ENCODE measurements at regions not wholly inside any gene's neighbourhood (a gene's known extent, or its start where the extent isn't known, plus 50 kb on each side); places are given as distances from the start of the nearest gene placed in this dataset.

DNA sequence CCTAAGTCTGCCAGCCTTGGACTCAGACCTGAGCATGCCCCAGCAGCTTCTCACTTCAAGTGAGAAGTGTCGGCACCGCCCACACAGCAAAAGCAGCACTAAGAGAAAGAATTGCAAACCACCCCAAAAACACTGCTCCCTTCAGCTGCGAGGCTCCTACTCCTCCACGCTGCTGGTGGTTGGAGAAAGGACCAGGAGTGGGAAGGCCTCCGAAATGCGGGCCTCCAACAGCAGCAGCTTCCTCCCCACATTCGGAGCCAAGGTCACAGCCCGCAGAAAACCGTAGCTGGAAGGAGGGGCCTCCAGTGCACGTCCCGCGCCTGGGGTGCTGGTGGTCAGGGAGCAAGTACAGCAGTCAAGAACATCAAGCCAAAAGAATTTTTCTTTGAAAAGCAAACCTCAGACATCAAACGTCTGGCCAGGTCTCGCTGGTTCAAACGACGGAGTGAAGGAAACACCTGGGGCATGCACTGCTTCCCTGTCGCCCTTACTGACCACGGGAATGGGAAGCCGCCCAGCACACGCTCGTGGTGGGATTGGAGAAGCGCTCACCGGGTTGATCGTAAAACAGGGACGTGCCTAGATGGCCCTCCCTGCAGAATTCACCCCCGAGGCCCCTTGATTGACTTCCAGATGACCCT lies 185.6 kb upstream of the CST7 start:
- TF ChIP-seq SUZ12 (IDR thresholded peaks at IDR 0.05; ENCODE audit: extremely low read depth, insufficient read depth, insufficient read length) = no peak
- TF ChIP-seq YY1 (IDR thresholded peaks at IDR 0.05; ENCODE audit: insufficient read depth, insufficient read length) = no peak
- no peak for TF ChIP-seq ZNF274 (IDR thresholded peaks at IDR 0.05; ENCODE audit: low read depth, low read length)
- Histone ChIP-seq H3K27me3 (ENCODE audit: insufficient read depth, insufficient read length) (peaks cover 4% of the 10 kb centered on the region), H3K36me3 (ENCODE audit: insufficient read depth, insufficient read length, low read length) (no peaks in the 10 kb centered on the region), H3K9ac (ENCODE audit: insufficient read length, low read depth) (no peak overlapping the region), H3K9me3 (ENCODE audit: insufficient read depth, low read length) (no peaks in the 10 kb centered on the region), H3K4me1 (ENCODE audit: insufficient read depth, insufficient read length) (peaks cover 2% of the 10 kb centered on the region), H3K4me3 (ENCODE audit: insufficient read length, low read depth) (no peak overlapping the region)
- no peak for DNase-seq (ENCODE audit: low read depth, low spot score)

DNA sequence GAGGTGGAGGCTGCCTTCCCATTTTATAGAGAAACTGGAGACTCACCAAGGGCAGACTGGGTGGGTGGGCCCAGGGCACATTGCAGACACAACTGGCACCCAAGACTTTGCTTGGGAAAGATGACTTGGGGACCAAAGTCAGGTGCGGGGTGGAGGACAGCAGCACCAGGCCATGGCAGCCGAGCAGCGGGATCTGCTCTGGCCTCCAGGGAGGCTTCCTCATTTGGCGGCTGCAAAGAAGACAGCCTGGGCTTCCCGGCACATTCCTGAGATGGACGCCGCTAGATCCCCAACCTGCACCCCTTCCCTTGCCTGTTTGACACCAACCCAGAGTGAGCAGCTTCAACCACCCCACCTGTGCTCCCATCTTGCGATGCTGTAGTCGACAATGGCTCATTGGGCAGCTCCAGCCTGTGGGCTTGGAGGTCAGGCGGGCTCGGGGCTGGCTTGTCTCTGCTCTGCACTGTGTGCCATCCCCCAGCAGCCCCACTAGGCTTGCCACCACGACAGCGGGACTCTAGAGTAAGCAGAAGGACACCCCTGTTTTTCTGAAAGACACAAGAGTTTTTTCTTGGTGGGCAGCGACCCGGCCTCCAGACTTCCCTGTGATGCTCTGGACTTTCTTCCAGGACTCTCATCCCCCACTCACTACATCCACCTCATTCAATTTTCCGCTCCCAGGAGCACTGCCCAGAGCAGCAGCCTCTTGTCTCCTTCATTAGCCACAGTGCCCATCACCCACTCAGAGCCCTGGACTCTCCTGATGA lies 184.9 kb upstream of the CST7 start:
- Histone ChIP-seq H3K4me1 (ENCODE audit: insufficient read depth, insufficient read length) (peaks cover 2% of the 10 kb centered on the region), H3K9ac (ENCODE audit: insufficient read length, low read depth) (no peak overlapping the region), H3K4me3 (ENCODE audit: insufficient read length, low read depth) (no peak overlapping the region), H3K27me3 (ENCODE audit: insufficient read depth, insufficient read length) (peaks cover 4% of the 10 kb centered on the region), H3K36me3 (ENCODE audit: insufficient read depth, insufficient read length, low read length) (no peaks in the 10 kb centered on the region), H3K9me3 (ENCODE audit: insufficient read depth, low read length) (no peaks in the 10 kb centered on the region)
- no peak for TF ChIP-seq YY1 (IDR thresholded peaks at IDR 0.05; ENCODE audit: insufficient read depth, insufficient read length)
- no peak for TF ChIP-seq SUZ12 (IDR thresholded peaks at IDR 0.05; ENCODE audit: extremely low read depth, insufficient read depth, insufficient read length)
- TF ChIP-seq ZNF274 (IDR thresholded peaks at IDR 0.05; ENCODE audit: low read depth, low read length) = no peak
- no peak for DNase-seq (ENCODE audit: low read depth, low spot score)

- H3K9ac ChIP-seq (ENCODE audit: insufficient read length, low read depth) = no peak overlapping the region
- no peak for DNase-seq (ENCODE audit: low read depth, low spot score)
- H3K27me3 ChIP-seq (ENCODE audit: insufficient read depth, insufficient read length) = peaks cover 4% of the 10 kb centered on the region
- H3K9me3 ChIP-seq (ENCODE audit: insufficient read depth, low read length) = no peaks in the 10 kb centered on the region
- peaks cover 2% of the 10 kb centered on the region for H3K4me1 ChIP-seq (ENCODE audit: insufficient read depth, insufficient read length)
- no peaks in the 10 kb centered on the region for H3K36me3 ChIP-seq (ENCODE audit: insufficient read depth, insufficient read length, low read length)
- TF ChIP-seq ZNF274 (IDR thresholded peaks at IDR 0.05; ENCODE audit: low read depth, low read length) (no peak), YY1 (IDR thresholded peaks at IDR 0.05; ENCODE audit: insufficient read depth, insufficient read length) (no peak), SUZ12 (IDR thresholded peaks at IDR 0.05; ENCODE audit: extremely low read depth, insufficient read depth, insufficient read length) (no peak)
- H3K4me3 ChIP-seq (ENCODE audit: insufficient read length, low read depth) = no peak overlapping the region
Observed at GRCh38 chr20:24764794-24765202, 184.3 kb upstream of the CST7 start.

DNA sequence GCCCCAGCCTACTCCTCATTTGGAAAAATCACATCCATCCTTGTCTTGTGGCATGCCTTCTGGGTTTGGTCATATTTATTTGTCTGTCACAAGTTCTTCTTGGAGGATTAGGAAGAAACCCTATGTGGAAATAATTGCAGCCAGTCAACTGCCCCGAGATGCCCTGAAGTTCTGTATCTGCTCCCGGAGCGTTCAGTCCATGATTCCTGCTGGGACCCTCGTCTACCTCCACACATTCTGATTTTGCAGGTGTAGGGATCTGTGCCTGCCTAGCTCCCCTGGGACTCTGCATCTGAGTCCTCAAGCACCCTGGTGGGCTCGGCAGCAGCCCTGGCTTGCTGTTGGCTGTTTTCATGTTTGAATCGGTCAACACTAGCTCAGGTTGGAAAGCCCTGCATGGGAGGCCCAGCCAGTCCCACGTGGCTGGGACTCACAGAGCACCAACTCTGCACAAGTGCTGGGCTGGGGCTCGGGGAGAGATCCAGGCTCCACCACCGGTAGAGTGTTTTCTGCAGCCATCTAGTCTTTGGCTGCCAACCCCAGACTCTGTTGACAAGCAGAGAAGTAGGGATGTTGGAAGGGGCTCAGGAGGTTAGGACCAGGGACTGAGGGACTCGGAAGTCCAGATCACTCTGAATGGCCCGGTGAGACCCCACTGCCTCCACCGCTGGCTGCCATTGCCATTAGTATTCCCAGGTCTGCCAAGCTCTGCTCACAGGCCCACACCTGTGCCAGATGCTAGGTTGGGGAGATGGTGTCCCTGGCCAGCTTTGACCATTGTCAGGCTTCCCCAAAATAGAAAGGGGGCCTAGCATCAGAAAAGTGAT lies 183.5 kb upstream of the CST7 start:
- H3K4me1 ChIP-seq (ENCODE audit: insufficient read depth, insufficient read length) = peaks cover 2% of the 10 kb centered on the region
- no peaks in the 10 kb centered on the region for H3K36me3 ChIP-seq (ENCODE audit: insufficient read depth, insufficient read length, low read length)
- TF ChIP-seq SUZ12 (IDR thresholded peaks at IDR 0.05; ENCODE audit: extremely low read depth, insufficient read depth, insufficient read length) (no peak), YY1 (IDR thresholded peaks at IDR 0.05; ENCODE audit: insufficient read depth, insufficient read length) (no peak), ZNF274 (IDR thresholded peaks at IDR 0.05; ENCODE audit: low read depth, low read length) (no peak)
- no peak for DNase-seq (ENCODE audit: low read depth, low spot score)
- H3K27me3 ChIP-seq (ENCODE audit: insufficient read depth, insufficient read length) = peaks cover 4% of the 10 kb centered on the region
- no peaks in the 10 kb centered on the region for H3K9me3 ChIP-seq (ENCODE audit: insufficient read depth, low read length)
- H3K9ac ChIP-seq (ENCODE audit: insufficient read length, low read depth) = no peak overlapping the region
- H3K4me3 ChIP-seq (ENCODE audit: insufficient read length, low read depth) = no peak overlapping the region

DNA sequence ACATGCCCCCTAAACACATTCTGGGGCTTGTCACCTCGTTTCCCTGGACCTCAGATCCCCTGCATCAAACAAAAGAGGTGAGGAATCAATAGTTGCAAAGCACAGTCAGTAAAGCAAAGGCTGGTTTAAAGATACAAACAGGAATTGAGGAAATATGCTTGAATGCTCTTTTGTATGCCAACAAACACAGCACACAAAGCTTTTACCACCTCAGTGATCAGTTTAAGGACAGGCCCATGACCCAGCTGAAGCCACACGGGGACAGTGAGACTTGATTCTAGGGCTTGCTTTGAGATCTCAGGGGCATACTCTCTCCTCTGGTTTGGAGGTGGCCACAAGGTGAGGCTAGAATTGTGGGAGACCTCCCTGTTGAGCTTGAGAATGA lies 182.9 kb upstream of the CST7 start:
- H3K9ac ChIP-seq (ENCODE audit: insufficient read length, low read depth) = no peak overlapping the region
- H3K27me3 ChIP-seq (ENCODE audit: insufficient read depth, insufficient read length) = peaks cover 4% of the 10 kb centered on the region
- no peaks in the 10 kb centered on the region for H3K9me3 ChIP-seq (ENCODE audit: insufficient read depth, low read length)
- H3K36me3 ChIP-seq (ENCODE audit: insufficient read depth, insufficient read length, low read length) = no peaks in the 10 kb centered on the region
- H3K4me1 ChIP-seq (ENCODE audit: insufficient read depth, insufficient read length) = peaks cover 2% of the 10 kb centered on the region
- no peak for DNase-seq (ENCODE audit: low read depth, low spot score)
- TF ChIP-seq YY1 (IDR thresholded peaks at IDR 0.05; ENCODE audit: insufficient read depth, insufficient read length) (no peak), SUZ12 (IDR thresholded peaks at IDR 0.05; ENCODE audit: extremely low read depth, insufficient read depth, insufficient read length) (no peak), ZNF274 (IDR thresholded peaks at IDR 0.05; ENCODE audit: low read depth, low read length) (no peak)
- no peak overlapping the region for H3K4me3 ChIP-seq (ENCODE audit: insufficient read length, low read depth)

DNA sequence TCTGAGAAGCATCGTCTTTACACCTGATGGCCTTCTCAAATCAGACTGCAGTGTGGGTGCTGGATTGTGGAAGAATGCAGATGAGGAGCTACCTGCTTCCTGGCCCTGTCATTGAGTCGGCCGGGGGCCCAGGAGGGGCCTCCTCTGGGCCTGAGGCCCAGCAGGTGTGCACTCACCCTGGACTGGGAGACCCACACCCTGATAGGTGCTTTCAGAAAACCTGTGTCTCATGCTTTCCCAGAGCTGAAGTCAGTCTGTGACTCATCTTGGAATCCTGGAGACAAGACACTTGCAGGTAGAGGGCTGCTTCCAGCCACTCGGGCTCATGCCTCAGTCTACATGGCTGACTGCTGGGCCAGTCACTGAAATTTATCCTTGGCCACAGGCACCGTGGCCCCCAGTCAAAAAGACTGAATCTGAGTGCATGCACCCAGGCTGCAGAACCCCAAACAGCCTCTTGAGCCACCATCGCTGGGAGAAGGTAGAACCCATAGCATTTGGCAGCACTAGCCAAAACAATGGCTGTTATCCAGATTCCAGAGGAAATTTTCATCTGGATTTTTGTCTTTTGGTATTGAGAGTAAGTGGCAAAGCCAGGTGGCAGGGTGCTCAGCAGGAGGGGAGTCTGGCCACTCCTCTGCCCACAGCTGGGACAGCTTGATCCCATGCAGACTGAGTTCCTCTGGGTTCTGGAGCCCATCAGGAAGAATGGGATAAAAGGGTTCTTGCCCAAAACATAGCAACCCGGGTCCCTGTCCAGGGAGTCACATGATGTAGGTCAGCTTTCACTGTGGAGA lies 182.0 kb upstream of the CST7 start:
- TF ChIP-seq ZNF274 (IDR thresholded peaks at IDR 0.05; ENCODE audit: low read depth, low read length) (no peak), YY1 (IDR thresholded peaks at IDR 0.05; ENCODE audit: insufficient read depth, insufficient read length) (no peak)
- H3K27me3 ChIP-seq (ENCODE audit: insufficient read depth, insufficient read length) = peaks cover 4% of the 10 kb centered on the region
- peaks cover 2% of the 10 kb centered on the region for H3K4me1 ChIP-seq (ENCODE audit: insufficient read depth, insufficient read length)
- H3K36me3 ChIP-seq (ENCODE audit: insufficient read depth, insufficient read length, low read length) = no peaks in the 10 kb centered on the region
- DNase-seq (ENCODE audit: low read depth, low spot score) = no peak
- H3K9me3 ChIP-seq (ENCODE audit: insufficient read depth, low read length) = no peaks in the 10 kb centered on the region
- no peak overlapping the region for H3K4me3 ChIP-seq (ENCODE audit: insufficient read length, low read depth)
- H3K9ac ChIP-seq (ENCODE audit: insufficient read length, low read depth) = no peak overlapping the region

Measured in NT2/D1 (cell line).